Stomach (tissue), 8 donors: ENCODE measurements at regions not wholly inside any gene's neighbourhood (a gene's known extent, or its start where the extent isn't known, plus 50 kb on each side); places are given as distances from the start of the nearest gene placed in this dataset.

ENCODE experiments used
- DNase-seq, 2 donors: peaks; one replicate each; pipeline versions ENCODE4 v3.0.0 to v3.0.0-alpha.2; 2013 to 2019
- H3K27ac ChIP-seq, 5 donors: fragments of 200-600 bp in 4 of 5; sonication (generic) in 4 of 5; one replicate each; pipeline ENCODE4 v1.5.1; 2013 to 2019; ENCODE audit warnings: mild to moderate bottlenecking in 1 of 5, moderate library complexity in 1 of 5
- H3K27me3 ChIP-seq, 3 donors: fragments of 200-600 bp; sonication (generic); one replicate each; pipeline ENCODE4 v1.5.1; 2017 to 2019; ENCODE audit warnings: mixed run types in 1 of 3
- H3K36me3 ChIP-seq, 4 donors: fragments of 200-600 bp; sonication (generic); 1 replicate in 3 of 4; 2 replicates in 1 of 4; pipeline ENCODE4 v1.5.1; 2016 to 2019
- H3K4me1 ChIP-seq, 4 donors: fragments of 200-600 bp; sonication (generic); one replicate each; pipeline ENCODE4 v1.5.1; 2016 to 2019
- H3K4me3 ChIP-seq, 4 donors: fragments of 200-600 bp; sonication (generic) in 3 of 4; one replicate each; pipeline ENCODE4 v1.5.1; 2016 to 2019; ENCODE audit warnings: mild to moderate bottlenecking in 1 of 4
- H3K9me3 ChIP-seq, 4 donors: fragments of 200-600 bp; sonication (generic); one replicate each; pipeline ENCODE4 v1.5.1; 2016 to 2019
- EP300 ChIP-seq: sonication (generic); formaldehyde crosslinking; IDR thresholded peaks from one replicate; pipeline ENCODE4 v1.6.1; 2017; ENCODE audit warnings: antibody characterized with exemption
- POLR2A ChIP-seq, 4 donors: fragments of 450-650 bp; IDR thresholded peaks; one replicate each; pipeline ENCODE4 v1.6.1; 2016; ENCODE audit warnings: antibody characterized with exemption in 4 of 4, control low read depth in 2 of 4, mild to moderate bottlenecking in 1 of 4, moderate library complexity in 1 of 4
- POLR2AphosphoS5 ChIP-seq, 3 donors: sonication (generic); formaldehyde crosslinking; IDR thresholded peaks; one replicate each; pipeline ENCODE4 v1.6.1; 2016; ENCODE audit warnings: antibody characterized with exemption in 3 of 3
- WGBS, 5 donors: extraction: QIAGEN DNeasy Blood & Tissue Kit in 3 of 5; methylation state at CpG; one replicate each; pipeline versions ENCODE4 v1.1.5 to v1.1.7; 2013 to 2018; 5-methylcytosine and 5-hydroxymethylcytosine counted together
- intact Hi-C: fragments of 100-400 bp; cut with DNase I; formaldehyde crosslinking; loops from one replicate; pipeline ENCODE4 v1.15.1; 2023; ENCODE audit warnings: low total_unique reads
- TF ChIP-seq, protein P1 (sequence below), 7 experiments: fragments of 450-650 bp in 4 of 7; fragments of 200-600 bp in 3 of 7; sonication (generic) in 3 of 7; IDR thresholded peaks; one replicate each; pipeline ENCODE4 v1.5.1; 2016 to 2019; ENCODE audit warnings: antibody characterized with exemption in 7 of 7, control low read depth in 2 of 7, mild to moderate bottlenecking in 1 of 7
- donor health status: healthy with polysubstance abuse.
- donor health status: Bipolar disorder and iron deficiency.
- donor health status: healthy.

- TF ChIP-seq EP300 (no peak), POLR2AphosphoS5 (IDR thresholded peaks at IDR 0.05) (no peak), POLR2A (IDR thresholded peaks at IDR 0.05) (no peak)
- TF ChIP-seq, protein P1, sequence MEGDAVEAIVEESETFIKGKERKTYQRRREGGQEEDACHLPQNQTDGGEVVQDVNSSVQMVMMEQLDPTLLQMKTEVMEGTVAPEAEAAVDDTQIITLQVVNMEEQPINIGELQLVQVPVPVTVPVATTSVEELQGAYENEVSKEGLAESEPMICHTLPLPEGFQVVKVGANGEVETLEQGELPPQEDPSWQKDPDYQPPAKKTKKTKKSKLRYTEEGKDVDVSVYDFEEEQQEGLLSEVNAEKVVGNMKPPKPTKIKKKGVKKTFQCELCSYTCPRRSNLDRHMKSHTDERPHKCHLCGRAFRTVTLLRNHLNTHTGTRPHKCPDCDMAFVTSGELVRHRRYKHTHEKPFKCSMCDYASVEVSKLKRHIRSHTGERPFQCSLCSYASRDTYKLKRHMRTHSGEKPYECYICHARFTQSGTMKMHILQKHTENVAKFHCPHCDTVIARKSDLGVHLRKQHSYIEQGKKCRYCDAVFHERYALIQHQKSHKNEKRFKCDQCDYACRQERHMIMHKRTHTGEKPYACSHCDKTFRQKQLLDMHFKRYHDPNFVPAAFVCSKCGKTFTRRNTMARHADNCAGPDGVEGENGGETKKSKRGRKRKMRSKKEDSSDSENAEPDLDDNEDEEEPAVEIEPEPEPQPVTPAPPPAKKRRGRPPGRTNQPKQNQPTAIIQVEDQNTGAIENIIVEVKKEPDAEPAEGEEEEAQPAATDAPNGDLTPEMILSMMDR (IDR thresholded peaks at IDR 0.05): no peak
- Histone ChIP-seq H3K27me3 (peaks cover 0 to 6% (median 0%) of the 10 kb centered on the region in 3 donors), H3K4me3 (no peak overlapping the region), H3K36me3 (no peaks in the 10 kb centered on the region), H3K27ac (no peak overlapping the region), H3K4me1 (no peaks in the 10 kb centered on the region), H3K9me3 (no peaks in the 10 kb centered on the region)
- intact Hi-C loops: no loop called here
- 40 to 57% (median 53%) methylated on average over 1 to 2 of the region's 2 CpGs for WGBS, 5 donors
- DNase-seq: no peak
Observed at GRCh38 chrX:15929194-15929593, 74.6 kb upstream of the AP1S2 start.

DNA sequence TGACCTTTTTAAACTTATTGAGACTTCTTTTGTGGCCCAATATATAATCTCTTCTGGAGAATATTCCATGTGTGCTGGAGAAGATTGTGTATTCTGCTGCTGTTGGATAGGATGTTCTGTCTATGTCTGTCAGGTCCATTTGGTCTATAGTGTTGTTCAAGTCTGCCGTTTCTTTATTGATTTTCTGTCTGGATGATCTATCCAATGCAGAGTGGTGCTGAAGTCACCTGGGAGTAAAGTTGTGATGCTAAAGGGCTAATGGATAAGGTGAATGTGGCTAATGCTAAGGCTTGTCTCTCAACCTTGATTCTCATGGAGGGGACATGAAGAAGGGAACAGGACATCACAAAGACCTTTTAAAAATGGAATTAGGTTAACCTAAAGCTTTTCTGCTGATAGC is 72.0 kb upstream of the AP1S2 start:
- no peak overlapping the region for H3K4me3 ChIP-seq
- WGBS, 5 donors: 22 to 46% (median 42%) methylated on average over 1 of the region's 1 CpG
- intact Hi-C loops: no loop called here
- H3K27ac ChIP-seq: no peak overlapping the region
- DNase-seq: no peak
- peaks cover 0 to 6% (median 0%) of the 10 kb centered on the region in 3 donors for H3K27me3 ChIP-seq
- no peaks in the 10 kb centered on the region for H3K4me1 ChIP-seq
- H3K9me3 ChIP-seq: no peaks in the 10 kb centered on the region
- no peaks in the 10 kb centered on the region for H3K36me3 ChIP-seq
- TF ChIP-seq EP300 (no peak), POLR2A (IDR thresholded peaks at IDR 0.05) (no peak), POLR2AphosphoS5 (IDR thresholded peaks at IDR 0.05) (no peak)
- TF ChIP-seq, protein P1 (IDR thresholded peaks at IDR 0.05): no peak

GRCh38 chrX:15918003-15918402 is 63.4 kb upstream of the AP1S2 start:
- 83 to 96% (median 91%) methylated on average over 1 of the region's 1 CpG for WGBS, 5 donors
- Histone ChIP-seq H3K27ac (no peak overlapping the region), H3K36me3 (no peaks in the 10 kb centered on the region), H3K9me3 (no peaks in the 10 kb centered on the region), H3K4me3 (no peak overlapping the region), H3K27me3 (no peaks in the 10 kb centered on the region), H3K4me1 (no peaks in the 10 kb centered on the region)
- intact Hi-C loops: no loop called here
- DNase-seq: no peak
- TF ChIP-seq EP300 (no peak), POLR2A (IDR thresholded peaks at IDR 0.05) (no peak), POLR2AphosphoS5 (IDR thresholded peaks at IDR 0.05) (no peak)
- TF ChIP-seq, protein P1 (IDR thresholded peaks at IDR 0.05): no peak

- WGBS, 5 donors: 51 to 56% (median 52%) methylated on average over 4 of the region's 4 CpGs
- H3K4me3 ChIP-seq: no peak overlapping the region
- no peaks in the 10 kb centered on the region for H3K9me3 ChIP-seq
- no peak overlapping the region for H3K27ac ChIP-seq
- no peak for DNase-seq
- H3K27me3 ChIP-seq: no peaks in the 10 kb centered on the region
- intact Hi-C loops: no loop called here
- H3K36me3 ChIP-seq: no peaks in the 10 kb centered on the region
- H3K4me1 ChIP-seq: no peaks in the 10 kb centered on the region
- no peak for TF ChIP-seq EP300
Observed at GRCh38 chrX:15916704-15917084, 62.1 kb upstream of the AP1S2 start.

- no peak overlapping the region for H3K27ac ChIP-seq
- no peak for TF ChIP-seq POLR2AphosphoS5 (IDR thresholded peaks at IDR 0.05)
- TF ChIP-seq, protein P1 (IDR thresholded peaks at IDR 0.05): no peak
- 52 to 79% (median 60%) methylated on average over 5 of the region's 5 CpGs for WGBS, 5 donors
- no peaks in the 10 kb centered on the region for H3K4me1 ChIP-seq
- no peaks in the 10 kb centered on the region for H3K36me3 ChIP-seq
- no peak overlapping the region for H3K4me3 ChIP-seq
- H3K9me3 ChIP-seq: no peaks in the 10 kb centered on the region
- DNase-seq: no peak
- H3K27me3 ChIP-seq: no peaks in the 10 kb centered on the region
- intact Hi-C loops: no loop called here
Observed at GRCh38 chrX:15915959-15916703, 61.5 kb upstream of the AP1S2 start.
